Common myeloid progenitor, CD34-positive (primary cell): ENCODE measurements at regions not wholly inside any gene's neighbourhood (a gene's known extent, or its start where the extent isn't known, plus 50 kb on each side); places are given as distances from the start of the nearest gene placed in this dataset.

Experiments used
- CTCF ChIA-PET: fragments of 350-600 bp; sonication (Branson Sonifier 250); formaldehyde crosslinking; loops from one replicate; lab custom pipeline; 2021; ENCODE audit warnings: antibody characterized with exemption; lab: Charles Lee
- POLR2A ChIA-PET: fragments of 350-600 bp; sonication (Branson Sonifier 250); formaldehyde crosslinking; loops from one replicate; lab custom pipeline; 2021; ENCODE audit warnings: antibody characterized with exemption; lab: Charles Lee
- DNase-seq, 3 donors: peaks; one replicate each; pipeline versions ENCODE4 v3.0.0 to v3.0.0-alpha.2; 2013
- H3K27ac ChIP-seq, 2 experiments: 1 replicate in 1 of 2; 2 replicates in 1 of 2; pipeline ENCODE4 v1.7.0; 2013; ENCODE audit warnings: inconsistent platforms in 2 of 2, low read length in 2 of 2, mild to moderate bottlenecking in 2 of 2, low read depth in 1 of 2, moderate library complexity in 1 of 2; ENCODE audit not compliant: severe bottlenecking in 2 of 2, insufficient read depth in 1 of 2, poor library complexity in 1 of 2
- H3K27me3 ChIP-seq, 5 experiments: replicated peaks in 2 of 5; 1 replicate in 3 of 5; 2 replicates in 2 of 5; pipeline versions ENCODE4 v1.6.1 to v1.7.0; 2013; ENCODE audit warnings: low read length in 4 of 5, mild to moderate bottlenecking in 2 of 5, moderate library complexity in 2 of 5, inconsistent platforms in 1 of 5; ENCODE audit not compliant: insufficient read depth in 5 of 5, control insufficient read depth in 4 of 5
- H3K36me3 ChIP-seq, 4 experiments: 1 replicate in 2 of 4; 2 replicates in 2 of 4; pipeline versions ENCODE4 v1.6.1 to v1.7.0; 2013; ENCODE audit warnings: low read length in 3 of 4, control low read depth in 1 of 4, mild to moderate bottlenecking in 1 of 4; ENCODE audit not compliant: control insufficient read depth in 4 of 4, insufficient read depth in 4 of 4
- H3K4me1 ChIP-seq, 4 experiments: 1 replicate in 3 of 4; 2 replicates in 1 of 4; pipeline versions ENCODE4 v1.6.1 to v1.7.1; 2013; ENCODE audit warnings: low read length in 3 of 4, mild to moderate bottlenecking in 3 of 4, control low read depth in 1 of 4, inconsistent platforms in 1 of 4, moderate library complexity in 1 of 4; ENCODE audit not compliant: control insufficient read depth in 4 of 4, insufficient read depth in 4 of 4; ENCODE audit errors: control extremely low read depth in 1 of 4
- H3K4me3 ChIP-seq, 7 experiments: 1 replicate in 4 of 7; 2 replicates in 3 of 7; pipeline versions ENCODE4 v1.5.1 to v1.7.0; 2013; ENCODE audit warnings: mild to moderate bottlenecking in 7 of 7, low read length in 6 of 7, moderate library complexity in 6 of 7, inconsistent platforms in 2 of 7, low read depth in 2 of 7, control low read depth in 1 of 7; ENCODE audit not compliant: insufficient read depth in 4 of 7, control insufficient read depth in 1 of 7; ENCODE audit errors: extremely low read depth in 1 of 7
- H3K9me3 ChIP-seq, 5 experiments: 1 replicate in 4 of 5; 2 replicates in 1 of 5; pipeline versions ENCODE4 v1.6.1 to v1.7.1; 2013; ENCODE audit warnings: low read length in 4 of 5, mild to moderate bottlenecking in 2 of 5, inconsistent platforms in 1 of 5, low read depth in 1 of 5, moderate library complexity in 1 of 5; ENCODE audit not compliant: control insufficient read depth in 4 of 5, insufficient read depth in 2 of 5; ENCODE audit errors: control extremely low read depth in 1 of 5
- WGBS: methylation state at CpG from one replicate; pipeline ENCODE4 v1.1.5; 2013; ENCODE audit not compliant: insufficient coverage; 5-methylcytosine and 5-hydroxymethylcytosine counted together

- Histone ChIP-seq H3K4me3 (no peak overlapping the region), H3K36me3 (no peaks in the 10 kb centered on the region), H3K27me3 (no peaks in the 10 kb centered on the region), H3K27ac (no peak overlapping the region), H3K4me1 (no peaks in the 10 kb centered on the region), H3K9me3 (peaks cover 0 to 5% (median 0%) of the 10 kb centered on the region in 5 experiments)
- POLR2A ChIA-PET: no interaction called here
- DNase-seq: no peak
- WGBS: 88% methylated on average over 8 of the region's 9 CpGs
- CTCF ChIA-PET: interaction anchor here (1.0 to 1.1 kb wide), 2 partner anchors 24 to 296 kb away, joined by 3 read pairs; no protein-coding TSS in a partner anchor
Observed at GRCh38 chr13:73599232-73600128, 534.7 kb downstream of the KLF12 start.

- ChIA-PET CTCF (no interaction called here), POLR2A (no interaction called here)
- no peaks in the 10 kb centered on the region for H3K4me1 ChIP-seq
- no peak overlapping the region for H3K27ac ChIP-seq
- H3K4me3 ChIP-seq: no peak overlapping the region
- no peaks in the 10 kb centered on the region for H3K36me3 ChIP-seq
- no peaks in the 10 kb centered on the region for H3K27me3 ChIP-seq
- DNase-seq: no peak
- H3K9me3 ChIP-seq: no peaks in the 10 kb centered on the region
- 83% methylated on average over 1 of the region's 3 CpGs for whole genome bisulfite sequencing
Observed at GRCh38 chr13:73598020-73598712, 536.0 kb downstream of the KLF12 start.

GRCh38 chr13:73596382-73596781 lies 537.6 kb downstream of the KLF5 start:
- POLR2A ChIA-PET: interaction anchor here (0.6 kb wide), 1 partner anchor 209 kb away, joined by 3 read pairs; no protein-coding TSS in a partner anchor

GRCh38 chr13:73593199-73593765 lies 534.5 kb downstream of the KLF5 start:
- Histone ChIP-seq H3K4me1 (no peaks in the 10 kb centered on the region), H3K4me3 (no peak overlapping the region), H3K27me3 (no peaks in the 10 kb centered on the region), H3K36me3 (no peaks in the 10 kb centered on the region), H3K9me3 (no peaks in the 10 kb centered on the region), H3K27ac (no peak overlapping the region)
- DNase-seq: no peak
- ChIA-PET CTCF (no interaction called here), POLR2A (no interaction called here)
- 100% methylated on average over 5 of the region's 6 CpGs for WGBS

More at GRCh38 chr13:73596382-73596781, 537.6 kb downstream of the KLF5 start:
- H3K27ac ChIP-seq: no peak overlapping the region
- no peaks in the 10 kb centered on the region for H3K27me3 ChIP-seq
- H3K4me1 ChIP-seq: no peaks in the 10 kb centered on the region
- no peaks in the 10 kb centered on the region for H3K9me3 ChIP-seq
- no peak for DNase-seq
- CTCF ChIA-PET: no interaction called here
- no peaks in the 10 kb centered on the region for H3K36me3 ChIP-seq
- no CpG with 5 or more reads among the region's 1 CpG for WGBS
- H3K4me3 ChIP-seq: no peak overlapping the region

- H3K9me3 ChIP-seq: no peaks in the 10 kb centered on the region
- no peak overlapping the region for H3K27ac ChIP-seq
- CTCF ChIA-PET: interaction anchor here (0.6 kb wide), 1 partner anchor 16 kb away, joined by 3 read pairs; no protein-coding TSS in a partner anchor
- no peak overlapping the region for H3K4me3 ChIP-seq
- H3K36me3 ChIP-seq: no peaks in the 10 kb centered on the region
- 96% methylated on average over 3 of the region's 6 CpGs for WGBS
- DNase-seq: no peak
- H3K27me3 ChIP-seq: no peaks in the 10 kb centered on the region
- no peaks in the 10 kb centered on the region for H3K4me1 ChIP-seq
- POLR2A ChIA-PET: no interaction called here
Observed at GRCh38 chr13:73591861-73592260, 533.1 kb downstream of the KLF5 start.

- POLR2A ChIA-PET: no interaction called here
- H3K36me3 ChIP-seq: no peaks in the 10 kb centered on the region
- CTCF ChIA-PET: no interaction called here
- H3K4me3 ChIP-seq: no peak overlapping the region
- DNase-seq: no peak
- peaks cover 0 to 2% (median 0%) of the 10 kb centered on the region in 5 experiments for H3K9me3 ChIP-seq
- H3K4me1 ChIP-seq: no peaks in the 10 kb centered on the region
- no peak overlapping the region for H3K27ac ChIP-seq
- no peaks in the 10 kb centered on the region for H3K27me3 ChIP-seq
Observed at GRCh38 chr13:73590795-73591194, 532.0 kb downstream of the KLF5 start.
